IPS-15b (cell line): ENCODE measurements at regions not wholly inside any gene's neighbourhood (a gene's known extent, or its start where the extent isn't known, plus 50 kb on each side); places are given as distances from the start of the nearest gene placed in this dataset.
"Not testable (repeated sequence)": the region's sequence is repeated elsewhere in the genome, so short reads cannot be mapped to it uniquely, and the experiment has no call there.

Experiments used
- H3K27me3 ChIP-seq: one replicate; pipeline ENCODE4 v1.6.1; 2013; ENCODE audit warnings: low read length; ENCODE audit not compliant: control insufficient read depth, insufficient read depth
- H3K36me3 ChIP-seq: one replicate; pipeline ENCODE4 v1.6.1; 2013; ENCODE audit warnings: low read length; ENCODE audit not compliant: control insufficient read depth, insufficient read depth
- H3K4me1 ChIP-seq: one replicate; pipeline ENCODE4 v1.6.1; 2013; ENCODE audit warnings: mild to moderate bottlenecking, low read length; ENCODE audit not compliant: control insufficient read depth, insufficient read depth
- H3K4me3 ChIP-seq: one replicate; pipeline ENCODE4 v1.5.1; 2013; ENCODE audit warnings: low read depth, low read length
- H3K9ac ChIP-seq: one replicate; pipeline ENCODE4 v1.6.1; 2013; ENCODE audit warnings: low read depth, mild to moderate bottlenecking, low read length
- H3K9me3 ChIP-seq: one replicate; pipeline ENCODE4 v1.6.1; 2013; ENCODE audit warnings: mild to moderate bottlenecking, low read length; ENCODE audit not compliant: control insufficient read depth, insufficient read depth

- no peaks in the 10 kb centered on the region for H3K9me3 ChIP-seq
- no peaks in the 10 kb centered on the region for H3K27me3 ChIP-seq
- H3K9ac ChIP-seq = no peak overlapping the region
Measured at GRCh38 chr9:78680196-78680595, 383.3 kb downstream of the PSAT1 start.

GRCh38 chr9:78682216-78682615 is 385.3 kb downstream of the PSAT1 start:
- Histone ChIP-seq H3K27me3 (no peaks in the 10 kb centered on the region), H3K4me1 (peaks cover 4% of the 10 kb centered on the region), H3K4me3 (no peak overlapping the region), H3K9ac (no peak overlapping the region), H3K9me3 (no peaks in the 10 kb centered on the region), H3K36me3 (no peaks in the 10 kb centered on the region)

More at GRCh38 chr9:78680196-78680595, 383.3 kb downstream of the PSAT1 start:
- Histone ChIP-seq H3K4me3 (peak overlapping the region; percentile 1), H3K4me1 (peaks cover 4% of the 10 kb centered on the region), H3K36me3 (no peaks in the 10 kb centered on the region)

GRCh38 chr9:78685471-78685870 is 388.5 kb downstream of the PSAT1 start:
- H3K4me1 ChIP-seq = no peaks in the 10 kb centered on the region
- H3K9me3 ChIP-seq = no peaks in the 10 kb centered on the region
- H3K9ac ChIP-seq = no peak overlapping the region
- H3K4me3 ChIP-seq = no peak overlapping the region
- H3K27me3 ChIP-seq = no peaks in the 10 kb centered on the region
- H3K36me3 ChIP-seq = no peaks in the 10 kb centered on the region

GRCh38 chr9:78688796-78689195 is 391.9 kb downstream of the PSAT1 start:
- no peaks in the 10 kb centered on the region for H3K36me3 ChIP-seq
- no peak overlapping the region for H3K9ac ChIP-seq
- H3K4me1 ChIP-seq = no peaks in the 10 kb centered on the region
- H3K4me3 ChIP-seq = no peak overlapping the region
- no peaks in the 10 kb centered on the region for H3K9me3 ChIP-seq
- no peaks in the 10 kb centered on the region for H3K27me3 ChIP-seq

- H3K9ac ChIP-seq = no peak overlapping the region
- no peaks in the 10 kb centered on the region for H3K4me1 ChIP-seq
- no peaks in the 10 kb centered on the region for H3K36me3 ChIP-seq
- no peaks in the 10 kb centered on the region for H3K9me3 ChIP-seq
- no peaks in the 10 kb centered on the region for H3K27me3 ChIP-seq
- H3K4me3 ChIP-seq = no peak overlapping the region
Measured at GRCh38 chr9:78691542-78691941, 394.6 kb downstream of the PSAT1 start.

- H3K4me3 ChIP-seq = no peak overlapping the region
- no peaks in the 10 kb centered on the region for H3K4me1 ChIP-seq
- H3K9me3 ChIP-seq = no peaks in the 10 kb centered on the region
- H3K27me3 ChIP-seq = no peaks in the 10 kb centered on the region
- H3K9ac ChIP-seq = no peak overlapping the region
- H3K36me3 ChIP-seq = no peaks in the 10 kb centered on the region
Measured at GRCh38 chr9:78692871-78693270, 395.9 kb downstream of the PSAT1 start.

- Histone ChIP-seq H3K27me3 (no peaks in the 10 kb centered on the region), H3K4me3 (no peak overlapping the region), H3K9ac (no peak overlapping the region), H3K9me3 (no peaks in the 10 kb centered on the region), H3K36me3 (no peaks in the 10 kb centered on the region), H3K4me1 (no peaks in the 10 kb centered on the region)
Measured at GRCh38 chr9:78694974-78695373, 398.0 kb downstream of the PSAT1 start.

- Histone ChIP-seq H3K36me3 (no peaks in the 10 kb centered on the region), H3K9ac (no peak overlapping the region), H3K4me1 (no peaks in the 10 kb centered on the region), H3K9me3 (no peaks in the 10 kb centered on the region), H3K27me3 (no peaks in the 10 kb centered on the region), H3K4me3 (no peak overlapping the region)
Measured at GRCh38 chr9:78695519-78695918, 398.6 kb downstream of the PSAT1 start.

- no peak overlapping the region for H3K9ac ChIP-seq
- no peak overlapping the region for H3K4me3 ChIP-seq
- H3K27me3 ChIP-seq = no peaks in the 10 kb centered on the region
- no peaks in the 10 kb centered on the region for H3K36me3 ChIP-seq
- H3K9me3 ChIP-seq = no peaks in the 10 kb centered on the region
- no peaks in the 10 kb centered on the region for H3K4me1 ChIP-seq
Measured at GRCh38 chr9:78697618-78698017, 400.7 kb downstream of the PSAT1 start.

- Histone ChIP-seq H3K4me3 (no peak overlapping the region), H3K9ac (no peak overlapping the region), H3K4me1 (no peaks in the 10 kb centered on the region), H3K36me3 (no peaks in the 10 kb centered on the region), H3K27me3 (no peaks in the 10 kb centered on the region), H3K9me3 (no peaks in the 10 kb centered on the region)
Measured at GRCh38 chr9:78698371-78698770, 401.4 kb downstream of the PSAT1 start.

GRCh38 chr9:78699217-78699616 is 402.3 kb downstream of the PSAT1 start:
- H3K9me3 ChIP-seq, H3K4me3 ChIP-seq, H3K4me1 ChIP-seq, H3K36me3 ChIP-seq, H3K27me3 ChIP-seq, H3K9ac ChIP-seq: not testable (repeated sequence)

GRCh38 chr9:78704153-78704552 is 407.2 kb downstream of the PSAT1 start:
- not testable (repeated sequence) for H3K27me3 ChIP-seq, H3K9ac ChIP-seq, H3K4me1 ChIP-seq, H3K9me3 ChIP-seq, H3K4me3 ChIP-seq, H3K36me3 ChIP-seq

- Histone ChIP-seq H3K4me1 (no peaks in the 10 kb centered on the region), H3K4me3 (no peak overlapping the region), H3K9ac (no peak overlapping the region), H3K27me3 (no peaks in the 10 kb centered on the region), H3K9me3 (no peaks in the 10 kb centered on the region), H3K36me3 (no peaks in the 10 kb centered on the region)
Measured at GRCh38 chr9:78707080-78707479, 410.2 kb downstream of the PSAT1 start.
